H54 (cell line): ENCODE measurements at regions not wholly inside any gene's neighbourhood (a gene's known extent, or its start where the extent isn't known, plus 50 kb on each side); places are given as distances from the start of the nearest gene placed in this dataset.
"Not testable (repeated sequence)": the region's sequence is repeated elsewhere in the genome, so short reads cannot be mapped to it uniquely, and the experiment has no call there.

Source experiments
- DNase-seq: peaks from one replicate; pipeline ENCODE4 v3.0.0; 2011; ENCODE audit warnings: low spot score, mixed read lengths; ENCODE audit not compliant: insufficient read length
- FAIRE-seq: peaks from 3 replicates; lab custom pipeline; 2011; peaks lifted over from hg19 to GRCh38; lab: Jason Lieb, UNC
- POLR2A ChIP-seq: IDR thresholded peaks from 2 replicates; pipeline ENCODE4 v1.6.1; 2011; ENCODE audit warnings: low read depth, mild to moderate bottlenecking, low read length

GRCh38 chr2:239723486-239724193 lies 301.5 kb downstream of the NDUFA10 start:
- no peak for FAIRE-seq
- TF ChIP-seq POLR2A: no peak
- no peak for DNase-seq

GRCh38 chr2:239722760-239723470 lies 302.2 kb downstream of the NDUFA10 start:
- no peak for FAIRE-seq
- no peak for TF ChIP-seq POLR2A
- no peak for DNase-seq

- TF ChIP-seq POLR2A: no peak
- FAIRE-seq (no peak), DNase-seq (no peak)
Observed at GRCh38 chr2:239721991-239722759, 303.0 kb downstream of the NDUFA10 start.

- FAIRE-seq (no peak), DNase-seq (no peak)
- no peak for TF ChIP-seq POLR2A
Observed at GRCh38 chr2:239721531-239721930, 303.6 kb downstream of the NDUFA10 start.

- TF ChIP-seq POLR2A: no peak
- DNase-seq (no peak), FAIRE-seq (no peak)
Observed at GRCh38 chr2:239720361-239721360, 304.5 kb downstream of the NDUFA10 start.

- no peak for TF ChIP-seq POLR2A
- no peak for FAIRE-seq
- no peak for DNase-seq
Observed at GRCh38 chr2:239719791-239720360, 305.3 kb downstream of the NDUFA10 start.

GRCh38 chr2:239718991-239719390 lies 306.2 kb downstream of the NDUFA10 start:
- DNase-seq, FAIRE-seq: not testable (repeated sequence)

- FAIRE-seq (no peak), DNase-seq (no peak)
- no peak for TF ChIP-seq POLR2A
Observed at GRCh38 chr2:239717706-239718105, 307.4 kb downstream of the NDUFA10 start.

- DNase-seq (no peak), FAIRE-seq (no peak)
- TF ChIP-seq POLR2A: no peak
Observed at GRCh38 chr2:239717319-239717675, 307.8 kb downstream of the NDUFA10 start.

- no peak for TF ChIP-seq POLR2A
- FAIRE-seq (no peak), DNase-seq (no peak)
Observed at GRCh38 chr2:239716536-239717318, 308.4 kb downstream of the NDUFA10 start.

GRCh38 chr2:239716009-239716408 lies 309.1 kb downstream of the NDUFA10 start:
- no peak for TF ChIP-seq POLR2A
- DNase-seq: no peak
- no peak for FAIRE-seq

- FAIRE-seq: no peak
- DNase-seq: no peak
Observed at GRCh38 chr2:239715606-239716005, 309.5 kb downstream of the NDUFA10 start.

GRCh38 chr2:239715202-239715601 lies 309.9 kb downstream of the NDUFA10 start:
- no peak for DNase-seq
- TF ChIP-seq POLR2A: no peak
- FAIRE-seq: no peak

More at GRCh38 chr2:239715606-239716005, 309.5 kb downstream of the NDUFA10 start:
- no peak for TF ChIP-seq POLR2A
